K562 (cell line): ENCODE measurements at regions not wholly inside any gene's neighbourhood (a gene's known extent, or its start where the extent isn't known, plus 50 kb on each side); places are given as distances from the start of the nearest gene placed in this dataset.

Experiments used
- COPS2 ChIP-seq: fragments of 450-650 bp; conservative IDR thresholded peaks from 2 replicates; pipeline ENCODE4 v1.6.1; 2016; ENCODE audit warnings: mild to moderate bottlenecking, moderate library complexity
- HDAC6 ChIP-seq: IDR thresholded peaks from 2 replicates; pipeline ENCODE4 v1.6.1; 2012; ENCODE audit warnings: low read depth, mild to moderate bottlenecking, control low read depth, inconsistent platforms, low read length, moderate library complexity
- HEY1 ChIP-seq: fragments of 250-450 bp; sonication (Bioruptor Pico); IDR thresholded peaks from 2 replicates; pipeline ENCODE4 v1.5.0; 2020; ENCODE audit warnings: mild to moderate bottlenecking, moderate library complexity, borderline replicate concordance
- RFX5 ChIP-seq: IDR thresholded peaks from 2 replicates; pipeline ENCODE4 v1.6.1; 2011; ENCODE audit warnings: low read depth, mild to moderate bottlenecking, improper control_type of control experiment, low read length
- ZNF407 ChIP-seq: fragments of 450-650 bp; IDR thresholded peaks from 2 replicates; pipeline ENCODE4 v1.6.1; 2016; ENCODE audit warnings: low read depth

GRCh38 chr12:87802721-87803011 is 226.5 kb downstream of the C12orf50 start (continued):
- TF ChIP-seq ZNF407 (no peak), HDAC6 (no peak), RFX5 (no peak), HEY1 (CRISPR knock-in tag) (no peak), COPS2 (no peak)
